GM23338 (cell line): ENCODE measurements at regions not wholly inside any gene's neighbourhood (a gene's known extent, or its start where the extent isn't known, plus 50 kb on each side); places are given as distances from the start of the nearest gene placed in this dataset.

Experiments used
- ATAC-seq: fragments of 200-7000 bp; cut with Tn5 transposase; 3 replicates; pipeline ENCODE4 v1.9.1; 2020
- DNase-seq: peaks from one replicate; pipeline ENCODE4 v3.0.0-alpha.2; 2015; ENCODE audit warnings: low spot score
- H2AFZ ChIP-seq: fragments of 200-600 bp; sonication (generic); 2 replicates; pipeline ENCODE4 v1.8.0; 2016; ENCODE audit warnings: antibody characterized with exemption, mild to moderate bottlenecking, moderate library complexity
- H3F3A ChIP-seq: fragments of 200-600 bp; sonication (generic); replicated peaks from 2 replicates; pipeline ENCODE4 v1.8.0; 2017; ENCODE audit warnings: antibody characterized with exemption, mixed run types, low read depth
- H3K27ac ChIP-seq: fragments of 200-600 bp; sonication (generic); 2 replicates; pipeline ENCODE4 v1.6.1; 2016; ENCODE audit warnings: low read depth
- H3K27me3 ChIP-seq: fragments of 200-600 bp; sonication (generic); 2 replicates; pipeline ENCODE4 v1.8.0; 2016; ENCODE audit warnings: mild to moderate bottlenecking, mixed run types, moderate library complexity; ENCODE audit not compliant: insufficient read depth
- H3K36me3 ChIP-seq: fragments of 200-600 bp; sonication (generic); 2 replicates; pipeline ENCODE4 v1.8.0; 2016; ENCODE audit warnings: mild to moderate bottlenecking; ENCODE audit not compliant: insufficient read depth
- H3K4me1 ChIP-seq: fragments of 200-600 bp; sonication (generic); 2 replicates; pipeline ENCODE4 v1.8.0; 2016; ENCODE audit warnings: mild to moderate bottlenecking, moderate library complexity; ENCODE audit not compliant: insufficient read depth
- H3K4me2 ChIP-seq: fragments of 200-600 bp; sonication (generic); 2 replicates; pipeline ENCODE4 v1.7.1; 2017; ENCODE audit warnings: mixed run types
- H3K4me3 ChIP-seq: fragments of 200-600 bp; sonication (generic); 2 replicates; pipeline ENCODE4 v1.6.1; 2016; ENCODE audit warnings: mixed run types
- H3K79me2 ChIP-seq: fragments of 200-600 bp; sonication (generic); replicated peaks from 2 replicates; pipeline ENCODE4 v1.8.0; 2017; ENCODE audit warnings: mild to moderate bottlenecking; ENCODE audit not compliant: insufficient read depth
- H3K9me2 ChIP-seq: fragments of 200-600 bp; sonication (generic); 2 replicates; pipeline ENCODE4 v1.8.0; 2017; ENCODE audit not compliant: insufficient read depth
- H4K20me1 ChIP-seq: fragments of 200-600 bp; sonication (generic); replicated peaks from 2 replicates; pipeline ENCODE4 v1.8.0; 2017; ENCODE audit warnings: mild to moderate bottlenecking; ENCODE audit not compliant: insufficient read depth
- H3K27ac Mint-ChIP-seq: 2 replicates; pipeline ENCODE4 v1.8.0; 2020; ENCODE audit warnings: inconsistent platforms, mild to moderate bottlenecking, moderate library complexity, mixed read lengths
- H3K27me3 Mint-ChIP-seq: 3 replicates; pipeline ENCODE4 v1.8.0; 2022; ENCODE audit warnings: low read depth, mild to moderate bottlenecking, moderate library complexity, mixed read lengths, inconsistent platforms; ENCODE audit not compliant: insufficient read depth, poor library complexity
- H3K36me3 Mint-ChIP-seq: 3 replicates; pipeline ENCODE4 v1.8.0; 2021; ENCODE audit warnings: low read depth, mild to moderate bottlenecking, inconsistent platforms, moderate library complexity, mixed read lengths
- H3K4me1 Mint-ChIP-seq: 3 replicates; pipeline ENCODE4 v1.8.0; 2020; ENCODE audit warnings: mild to moderate bottlenecking, inconsistent platforms, mixed read lengths
- H3K4me3 Mint-ChIP-seq: 3 replicates; pipeline ENCODE4 v1.8.0; 2021; ENCODE audit warnings: moderate library complexity, mild to moderate bottlenecking, inconsistent platforms, mixed read lengths
- H3K9me3 Mint-ChIP-seq: 3 replicates; pipeline ENCODE4 v1.8.0; 2020; ENCODE audit warnings: moderate library complexity, mild to moderate bottlenecking, inconsistent platforms, mixed read lengths
- CREB1 ChIP-seq: fragments of 250-450 bp; sonication (Bioruptor Pico); IDR thresholded peaks from 2 replicates; pipeline ENCODE4 v1.5.0; 2020; ENCODE audit warnings: low read depth, mild to moderate bottlenecking, moderate library complexity
- CTCF ChIP-seq, 2 experiments: fragments of 200-600 bp in 1 of 2; sonication (generic) in 1 of 2; conservative IDR thresholded peaks; 2 replicates each; pipeline versions ENCODE4 v1.5.1 to v1.6.1; 2016 to 2017; ENCODE audit warnings: antibody characterized with exemption in 2 of 2, low read depth in 2 of 2, mild to moderate bottlenecking in 2 of 2, moderate library complexity in 1 of 2
- EZH2 ChIP-seq: fragments of 200-600 bp; sonication (generic); IDR thresholded peaks from one replicate; pipeline ENCODE4 v1.8.0; 2017; ENCODE audit warnings: antibody characterized with exemption, mild to moderate bottlenecking, low read depth; ENCODE audit not compliant: unreplicated experiment
- EZH2phosphoT487 ChIP-seq: fragments of 200-600 bp; sonication (generic); IDR thresholded peaks from one replicate; pipeline ENCODE4 v1.8.1; 2018; ENCODE audit warnings: antibody characterized with exemption; ENCODE audit not compliant: unreplicated experiment
- JUNB ChIP-seq: IDR thresholded peaks from one replicate; pipeline ENCODE4 v1.6.1; 2016; ENCODE audit warnings: antibody characterized with exemption; ENCODE audit not compliant: unreplicated experiment
- NANOG ChIP-seq: IDR thresholded peaks from 2 replicates; pipeline ENCODE4 v1.6.1; 2016; ENCODE audit warnings: antibody characterized with exemption, borderline replicate concordance
- POLR2AphosphoS5 ChIP-seq: IDR thresholded peaks from 2 replicates; pipeline ENCODE4 v1.6.1; 2016; ENCODE audit warnings: antibody characterized with exemption, low read depth
- STAT1 ChIP-seq: IDR thresholded peaks from one replicate; pipeline ENCODE4 v1.6.1; 2016; ENCODE audit warnings: antibody characterized with exemption; ENCODE audit not compliant: unreplicated experiment
- ZNF114 ChIP-seq: fragments of 250-450 bp; sonication (Bioruptor Pico); IDR thresholded peaks from 2 replicates; pipeline ENCODE4 v1.5.0; 2020; ENCODE audit warnings: mild to moderate bottlenecking, moderate library complexity
- ZNF331 ChIP-seq: fragments of 250-450 bp; sonication (Bioruptor Pico); IDR thresholded peaks from 2 replicates; pipeline ENCODE4 v1.5.0; 2020; ENCODE audit warnings: low read depth, mild to moderate bottlenecking, moderate library complexity
- TF ChIP-seq, protein P1 (sequence below): fragments of 250-450 bp; sonication (Bioruptor Pico); IDR thresholded peaks from 2 replicates; pipeline ENCODE4 v1.5.0; 2020; ENCODE audit warnings: mild to moderate bottlenecking, moderate library complexity
- TF ChIP-seq, protein P2 (sequence below): IDR thresholded peaks from 2 replicates; pipeline ENCODE4 v1.6.1; 2016; ENCODE audit warnings: antibody characterized with exemption
- TF ChIP-seq, protein P3 (sequence below): IDR thresholded peaks from one replicate; pipeline ENCODE4 v1.6.1; 2018; ENCODE audit warnings: antibody characterized with exemption; ENCODE audit not compliant: unreplicated experiment

GRCh38 chr2:220302756-220303155, 675.3 kb downstream of the SLC4A3 start:
- H3K4me3 Mint-ChIP-seq, result no peak overlapping the region
- no peaks in the 10 kb centered on the region for H3K36me3 Mint-ChIP-seq
- no peaks in the 10 kb centered on the region for H3K27me3 ChIP-seq
- no peaks in the 10 kb centered on the region for H4K20me1 ChIP-seq
- no peaks in the 10 kb centered on the region for H3K79me2 ChIP-seq
- no peaks in the 10 kb centered on the region for H3K4me1 Mint-ChIP-seq
- H3K4me2 ChIP-seq, result no peak overlapping the region
- H2AFZ ChIP-seq, result no peak overlapping the region
- H3K36me3 ChIP-seq, result no peaks in the 10 kb centered on the region
- no peaks in the 10 kb centered on the region for H3K9me3 Mint-ChIP-seq
- H3K27me3 Mint-ChIP-seq, result no peaks in the 10 kb centered on the region
- TF ChIP-seq ZNF331 (CRISPR knock-in tag) (no peak), STAT1 (no peak), ZNF114 (CRISPR knock-in tag) (no peak), EZH2 (no peak), EZH2phosphoT487 (no peak), NANOG (no peak), JUNB (no peak), CTCF (conservative IDR thresholded peaks at IDR 0.05; ENCODE audit: low read depth in 2 of 2) (no peak), CREB1 (CRISPR knock-in tag) (no peak), POLR2AphosphoS5 (no peak)
- TF ChIP-seq, protein P1, sequence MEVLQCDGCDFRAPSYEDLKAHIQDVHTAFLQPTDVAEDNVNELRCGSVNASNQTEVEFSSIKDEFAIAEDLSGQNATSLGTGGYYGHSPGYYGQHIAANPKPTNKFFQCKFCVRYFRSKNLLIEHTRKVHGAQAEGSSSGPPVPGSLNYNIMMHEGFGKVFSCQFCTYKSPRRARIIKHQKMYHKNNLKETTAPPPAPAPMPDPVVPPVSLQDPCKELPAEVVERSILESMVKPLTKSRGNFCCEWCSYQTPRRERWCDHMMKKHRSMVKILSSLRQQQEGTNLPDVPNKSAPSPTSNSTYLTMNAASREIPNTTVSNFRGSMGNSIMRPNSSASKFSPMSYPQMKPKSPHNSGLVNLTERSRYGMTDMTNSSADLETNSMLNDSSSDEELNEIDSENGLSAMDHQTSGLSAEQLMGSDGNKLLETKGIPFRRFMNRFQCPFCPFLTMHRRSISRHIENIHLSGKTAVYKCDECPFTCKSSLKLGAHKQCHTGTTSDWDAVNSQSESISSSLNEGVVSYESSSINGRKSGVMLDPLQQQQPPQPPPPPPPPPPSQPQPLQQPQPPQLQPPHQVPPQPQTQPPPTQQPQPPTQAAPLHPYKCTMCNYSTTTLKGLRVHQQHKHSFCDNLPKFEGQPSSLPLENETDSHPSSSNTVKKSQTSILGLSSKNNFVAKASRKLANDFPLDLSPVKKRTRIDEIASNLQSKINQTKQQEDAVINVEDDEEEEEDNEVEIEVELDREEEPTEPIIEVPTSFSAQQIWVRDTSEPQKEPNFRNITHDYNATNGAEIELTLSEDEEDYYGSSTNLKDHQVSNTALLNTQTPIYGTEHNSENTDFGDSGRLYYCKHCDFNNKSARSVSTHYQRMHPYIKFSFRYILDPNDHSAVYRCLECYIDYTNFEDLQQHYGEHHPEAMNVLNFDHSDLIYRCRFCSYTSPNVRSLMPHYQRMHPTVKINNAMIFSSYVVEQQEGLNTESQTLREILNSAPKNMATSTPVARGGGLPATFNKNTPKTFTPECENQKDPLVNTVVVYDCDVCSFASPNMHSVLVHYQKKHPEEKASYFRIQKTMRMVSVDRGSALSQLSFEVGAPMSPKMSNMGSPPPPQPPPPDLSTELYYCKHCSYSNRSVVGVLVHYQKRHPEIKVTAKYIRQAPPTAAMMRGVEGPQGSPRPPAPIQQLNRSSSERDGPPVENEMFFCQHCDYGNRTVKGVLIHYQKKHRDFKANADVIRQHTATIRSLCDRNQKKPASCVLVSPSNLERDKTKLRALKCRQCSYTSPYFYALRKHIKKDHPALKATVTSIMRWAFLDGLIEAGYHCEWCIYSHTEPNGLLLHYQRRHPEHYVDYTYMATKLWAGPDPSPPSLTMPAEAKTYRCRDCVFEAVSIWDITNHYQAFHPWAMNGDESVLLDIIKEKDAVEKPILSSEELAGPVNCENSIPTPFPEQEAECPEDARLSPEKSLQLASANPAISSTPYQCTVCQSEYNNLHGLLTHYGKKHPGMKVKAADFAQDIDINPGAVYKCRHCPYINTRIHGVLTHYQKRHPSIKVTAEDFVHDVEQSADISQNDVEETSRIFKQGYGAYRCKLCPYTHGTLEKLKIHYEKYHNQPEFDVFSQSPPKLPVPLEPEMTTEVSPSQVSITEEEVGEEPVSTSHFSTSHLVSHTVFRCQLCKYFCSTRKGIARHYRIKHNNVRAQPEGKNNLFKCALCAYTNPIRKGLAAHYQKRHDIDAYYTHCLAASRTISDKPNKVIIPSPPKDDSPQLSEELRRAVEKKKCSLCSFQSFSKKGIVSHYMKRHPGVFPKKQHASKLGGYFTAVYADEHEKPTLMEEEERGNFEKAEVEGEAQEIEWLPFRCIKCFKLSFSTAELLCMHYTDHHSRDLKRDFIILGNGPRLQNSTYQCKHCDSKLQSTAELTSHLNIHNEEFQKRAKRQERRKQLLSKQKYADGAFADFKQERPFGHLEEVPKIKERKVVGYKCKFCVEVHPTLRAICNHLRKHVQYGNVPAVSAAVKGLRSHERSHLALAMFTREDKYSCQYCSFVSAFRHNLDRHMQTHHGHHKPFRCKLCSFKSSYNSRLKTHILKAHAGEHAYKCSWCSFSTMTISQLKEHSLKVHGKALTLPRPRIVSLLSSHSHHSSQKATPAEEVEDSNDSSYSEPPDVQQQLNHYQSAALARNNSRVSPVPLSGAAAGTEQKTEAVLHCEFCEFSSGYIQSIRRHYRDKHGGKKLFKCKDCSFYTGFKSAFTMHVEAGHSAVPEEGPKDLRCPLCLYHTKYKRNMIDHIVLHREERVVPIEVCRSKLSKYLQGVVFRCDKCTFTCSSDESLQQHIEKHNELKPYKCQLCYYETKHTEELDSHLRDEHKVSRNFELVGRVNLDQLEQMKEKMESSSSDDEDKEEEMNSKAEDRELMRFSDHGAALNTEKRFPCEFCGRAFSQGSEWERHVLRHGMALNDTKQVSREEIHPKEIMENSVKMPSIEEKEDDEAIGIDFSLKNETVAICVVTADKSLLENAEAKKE (CRISPR knock-in tag), result no peak
- TF ChIP-seq, protein P2, sequence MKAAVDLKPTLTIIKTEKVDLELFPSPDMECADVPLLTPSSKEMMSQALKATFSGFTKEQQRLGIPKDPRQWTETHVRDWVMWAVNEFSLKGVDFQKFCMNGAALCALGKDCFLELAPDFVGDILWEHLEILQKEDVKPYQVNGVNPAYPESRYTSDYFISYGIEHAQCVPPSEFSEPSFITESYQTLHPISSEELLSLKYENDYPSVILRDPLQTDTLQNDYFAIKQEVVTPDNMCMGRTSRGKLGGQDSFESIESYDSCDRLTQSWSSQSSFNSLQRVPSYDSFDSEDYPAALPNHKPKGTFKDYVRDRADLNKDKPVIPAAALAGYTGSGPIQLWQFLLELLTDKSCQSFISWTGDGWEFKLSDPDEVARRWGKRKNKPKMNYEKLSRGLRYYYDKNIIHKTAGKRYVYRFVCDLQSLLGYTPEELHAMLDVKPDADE, result no peak
- TF ChIP-seq, protein P3, sequence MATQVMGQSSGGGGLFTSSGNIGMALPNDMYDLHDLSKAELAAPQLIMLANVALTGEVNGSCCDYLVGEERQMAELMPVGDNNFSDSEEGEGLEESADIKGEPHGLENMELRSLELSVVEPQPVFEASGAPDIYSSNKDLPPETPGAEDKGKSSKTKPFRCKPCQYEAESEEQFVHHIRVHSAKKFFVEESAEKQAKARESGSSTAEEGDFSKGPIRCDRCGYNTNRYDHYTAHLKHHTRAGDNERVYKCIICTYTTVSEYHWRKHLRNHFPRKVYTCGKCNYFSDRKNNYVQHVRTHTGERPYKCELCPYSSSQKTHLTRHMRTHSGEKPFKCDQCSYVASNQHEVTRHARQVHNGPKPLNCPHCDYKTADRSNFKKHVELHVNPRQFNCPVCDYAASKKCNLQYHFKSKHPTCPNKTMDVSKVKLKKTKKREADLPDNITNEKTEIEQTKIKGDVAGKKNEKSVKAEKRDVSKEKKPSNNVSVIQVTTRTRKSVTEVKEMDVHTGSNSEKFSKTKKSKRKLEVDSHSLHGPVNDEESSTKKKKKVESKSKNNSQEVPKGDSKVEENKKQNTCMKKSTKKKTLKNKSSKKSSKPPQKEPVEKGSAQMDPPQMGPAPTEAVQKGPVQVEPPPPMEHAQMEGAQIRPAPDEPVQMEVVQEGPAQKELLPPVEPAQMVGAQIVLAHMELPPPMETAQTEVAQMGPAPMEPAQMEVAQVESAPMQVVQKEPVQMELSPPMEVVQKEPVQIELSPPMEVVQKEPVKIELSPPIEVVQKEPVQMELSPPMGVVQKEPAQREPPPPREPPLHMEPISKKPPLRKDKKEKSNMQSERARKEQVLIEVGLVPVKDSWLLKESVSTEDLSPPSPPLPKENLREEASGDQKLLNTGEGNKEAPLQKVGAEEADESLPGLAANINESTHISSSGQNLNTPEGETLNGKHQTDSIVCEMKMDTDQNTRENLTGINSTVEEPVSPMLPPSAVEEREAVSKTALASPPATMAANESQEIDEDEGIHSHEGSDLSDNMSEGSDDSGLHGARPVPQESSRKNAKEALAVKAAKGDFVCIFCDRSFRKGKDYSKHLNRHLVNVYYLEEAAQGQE, result no peak
- 0 out of 2 replicates have a peak, but pooled peaks cover 2% of the 10 kb centered on the region for H3K9me2 ChIP-seq
- no peak overlapping the region for H3K27ac Mint-ChIP-seq
- no peaks in the 10 kb centered on the region for H3K4me1 ChIP-seq
- no peak overlapping the region for H3K27ac ChIP-seq
- ATAC-seq (no peak), DNase-seq (no peak)
- no peak overlapping the region for H3K4me3 ChIP-seq
- H3F3A ChIP-seq, result no peaks in the 10 kb centered on the region
